H9 (cell line): ENCODE measurements at regions not wholly inside any gene's neighbourhood (a gene's known extent, or its start where the extent isn't known, plus 50 kb on each side); places are given as distances from the start of the nearest gene placed in this dataset.

Source experiments
- DNase-seq: peaks from one replicate; pipeline ENCODE4 v3.0.0-alpha.2; 2017
- H2AFZ ChIP-seq: one replicate; pipeline ENCODE4 v1.6.1; 2013; ENCODE audit warnings: mild to moderate bottlenecking, low read length, control low read depth, moderate library complexity
- H2AK5ac ChIP-seq: 2 replicates; pipeline ENCODE4 v1.6.1; 2013; ENCODE audit warnings: low read length, control low read depth, mixed read lengths; ENCODE audit not compliant: insufficient read length
- H2BK120ac ChIP-seq: one replicate; pipeline ENCODE4 v1.6.1; 2013; ENCODE audit warnings: low read depth, mild to moderate bottlenecking, low read length, control low read depth, inconsistent platforms; ENCODE audit not compliant: poor library complexity, severe bottlenecking
- H2BK12ac ChIP-seq: 2 replicates; pipeline ENCODE4 v1.6.1; 2013; ENCODE audit warnings: low read length, control low read depth, mixed read lengths, low read depth; ENCODE audit not compliant: insufficient read length
- H2BK15ac ChIP-seq: 2 replicates; pipeline ENCODE4 v1.6.1; 2013; ENCODE audit warnings: low read depth, low read length, control low read depth
- H2BK20ac ChIP-seq: one replicate; pipeline ENCODE4 v1.6.1; 2013; ENCODE audit warnings: low read depth, mild to moderate bottlenecking, low read length, control low read depth, inconsistent platforms; ENCODE audit not compliant: poor library complexity, severe bottlenecking
- H2BK5ac ChIP-seq: 2 replicates; pipeline ENCODE4 v1.6.1; 2013; ENCODE audit warnings: low read length, control low read depth, mixed read lengths; ENCODE audit not compliant: insufficient read length
- H3K14ac ChIP-seq: 2 replicates; pipeline ENCODE4 v1.6.1; 2013; ENCODE audit warnings: low read length, control low read depth; ENCODE audit not compliant: insufficient read depth
- H3K18ac ChIP-seq: 2 replicates; pipeline ENCODE4 v1.6.1; 2013; ENCODE audit warnings: low read depth, mild to moderate bottlenecking, mixed read lengths, low read length, control low read depth; ENCODE audit not compliant: insufficient read length
- H3K23ac ChIP-seq: 2 replicates; pipeline ENCODE4 v1.6.1; 2013; ENCODE audit warnings: low read length, control low read depth, mixed read lengths, low read depth; ENCODE audit not compliant: insufficient read length
- H3K23me2 ChIP-seq: 2 replicates; pipeline ENCODE4 v1.6.1; 2013; ENCODE audit warnings: low read depth, mild to moderate bottlenecking, mixed read lengths, low read length, control low read depth; ENCODE audit not compliant: insufficient read length, poor library complexity, severe bottlenecking
- H3K27ac ChIP-seq: 2 replicates; pipeline ENCODE4 v1.5.1; 2013; ENCODE audit warnings: low read length, control low read depth, mixed read lengths, low read depth; ENCODE audit not compliant: insufficient read length
- H3K27me3 ChIP-seq: 2 replicates; pipeline ENCODE4 v1.6.1; 2013; ENCODE audit warnings: low read length, control low read depth, inconsistent platforms; ENCODE audit not compliant: insufficient read depth
- H3K4ac ChIP-seq: 2 replicates; pipeline ENCODE4 v1.6.1; 2013; ENCODE audit warnings: low read depth, mild to moderate bottlenecking, control low read depth, inconsistent platforms, low read length, moderate library complexity
- H3K4me1 ChIP-seq: 2 replicates; pipeline ENCODE4 v1.6.1; 2013; ENCODE audit warnings: low read length, control low read depth, inconsistent platforms; ENCODE audit not compliant: insufficient read depth
- H3K4me2 ChIP-seq: 2 replicates; pipeline ENCODE4 v1.6.1; 2013; ENCODE audit warnings: low read length, control low read depth, mixed read lengths; ENCODE audit not compliant: insufficient read length, insufficient read depth
- H3K56ac ChIP-seq: 2 replicates; pipeline ENCODE4 v1.6.1; 2013; ENCODE audit warnings: low read depth, mild to moderate bottlenecking, mixed read lengths, low read length, control low read depth; ENCODE audit not compliant: insufficient read length
- H3K79me1 ChIP-seq: 2 replicates; pipeline ENCODE4 v1.6.1; 2013; ENCODE audit warnings: low read depth, mild to moderate bottlenecking, moderate library complexity, low read length, control low read depth, inconsistent platforms; ENCODE audit not compliant: insufficient read depth, poor library complexity, severe bottlenecking
- H3K79me2 ChIP-seq: 2 replicates; pipeline ENCODE4 v1.6.1; 2013; ENCODE audit warnings: low read length, control low read depth, inconsistent platforms; ENCODE audit not compliant: insufficient read depth
- H3K9ac ChIP-seq: 2 replicates; pipeline ENCODE4 v1.6.1; 2013; ENCODE audit warnings: low read length, control low read depth, mixed read lengths; ENCODE audit not compliant: insufficient read length; ENCODE audit errors: extremely low read depth
- H3K9me3 ChIP-seq: one replicate; pipeline ENCODE4 v1.6.1; 2013; ENCODE audit warnings: low read depth, low read length, inconsistent platforms; ENCODE audit not compliant: control insufficient read depth
- H3T11ph ChIP-seq: one replicate; pipeline ENCODE4 v1.6.1; 2013; ENCODE audit warnings: mild to moderate bottlenecking, low read length, control low read depth, inconsistent platforms
- H4K20me1 ChIP-seq: one replicate; pipeline ENCODE4 v1.6.1; 2013; ENCODE audit not compliant: control insufficient read depth, insufficient read length, insufficient read depth
- H4K5ac ChIP-seq: 2 replicates; pipeline ENCODE4 v1.6.1; 2013; ENCODE audit warnings: low read depth, mild to moderate bottlenecking, mixed read lengths, low read length, control low read depth; ENCODE audit not compliant: insufficient read length
- H4K8ac ChIP-seq: replicated peaks from 2 replicates; pipeline ENCODE4 v1.6.1; 2013; ENCODE audit warnings: low read length, control low read depth, mixed read lengths, low read depth; ENCODE audit not compliant: insufficient read length
- H4K91ac ChIP-seq: 2 replicates; pipeline ENCODE4 v1.6.1; 2013; ENCODE audit warnings: low read depth, mild to moderate bottlenecking, moderate library complexity, mixed read lengths, low read length, control low read depth; ENCODE audit not compliant: insufficient read length
- H3K27ac Mint-ChIP-seq, 3 experiments: 2 replicates in 2 of 3; 3 replicates in 1 of 3; pipeline ENCODE4 v1.8.0; 2020 to 2021; ENCODE audit warnings: mixed read lengths in 3 of 3, mild to moderate bottlenecking in 1 of 3, moderate library complexity in 1 of 3
- H3K27me3 Mint-ChIP-seq: 2 replicates; pipeline ENCODE4 v1.8.0; 2021; ENCODE audit warnings: low read depth, mild to moderate bottlenecking, moderate library complexity, mixed read lengths
- H3K36me3 Mint-ChIP-seq, 3 experiments: 2 replicates in 2 of 3; 3 replicates in 1 of 3; pipeline ENCODE4 v1.8.0; 2020 to 2021; ENCODE audit warnings: low read depth in 3 of 3, mixed read lengths in 3 of 3; ENCODE audit not compliant: insufficient read depth in 1 of 3
- H3K4me1 Mint-ChIP-seq, 2 experiments: 2 replicates each; pipeline ENCODE4 v1.8.0; 2020; ENCODE audit warnings: mixed read lengths in 2 of 2
- H3K4me3 Mint-ChIP-seq, 2 experiments: 2 replicates in 1 of 2; 3 replicates in 1 of 2; pipeline ENCODE4 v1.8.0; 2020 to 2021; ENCODE audit warnings: mild to moderate bottlenecking in 2 of 2, mixed read lengths in 2 of 2, moderate library complexity in 1 of 2
- H3K9me3 Mint-ChIP-seq, 2 experiments: 2 replicates in 1 of 2; 3 replicates in 1 of 2; pipeline ENCODE4 v1.8.0; 2020; ENCODE audit warnings: mild to moderate bottlenecking in 2 of 2, mixed read lengths in 2 of 2, moderate library complexity in 1 of 2
- CTCF ChIP-seq: fragments of 200-600 bp; sonication (generic); conservative IDR thresholded peaks from 3 replicates; pipeline ENCODE4 v1.8.0; 2021; ENCODE audit warnings: antibody characterized with exemption, mild to moderate bottlenecking
- WGBS: extraction: QIAGEN DNeasy Blood & Tissue Kit; methylation state at CpG from one replicate; pipeline ENCODE4 v1.1.7; 2013; ENCODE audit warnings: missing lambda C conversion rate, low lambda C conversion rate, mixed read lengths; ENCODE audit not compliant: insufficient read length; ENCODE audit errors: extremely low coverage; 5-methylcytosine and 5-hydroxymethylcytosine counted together

DNA sequence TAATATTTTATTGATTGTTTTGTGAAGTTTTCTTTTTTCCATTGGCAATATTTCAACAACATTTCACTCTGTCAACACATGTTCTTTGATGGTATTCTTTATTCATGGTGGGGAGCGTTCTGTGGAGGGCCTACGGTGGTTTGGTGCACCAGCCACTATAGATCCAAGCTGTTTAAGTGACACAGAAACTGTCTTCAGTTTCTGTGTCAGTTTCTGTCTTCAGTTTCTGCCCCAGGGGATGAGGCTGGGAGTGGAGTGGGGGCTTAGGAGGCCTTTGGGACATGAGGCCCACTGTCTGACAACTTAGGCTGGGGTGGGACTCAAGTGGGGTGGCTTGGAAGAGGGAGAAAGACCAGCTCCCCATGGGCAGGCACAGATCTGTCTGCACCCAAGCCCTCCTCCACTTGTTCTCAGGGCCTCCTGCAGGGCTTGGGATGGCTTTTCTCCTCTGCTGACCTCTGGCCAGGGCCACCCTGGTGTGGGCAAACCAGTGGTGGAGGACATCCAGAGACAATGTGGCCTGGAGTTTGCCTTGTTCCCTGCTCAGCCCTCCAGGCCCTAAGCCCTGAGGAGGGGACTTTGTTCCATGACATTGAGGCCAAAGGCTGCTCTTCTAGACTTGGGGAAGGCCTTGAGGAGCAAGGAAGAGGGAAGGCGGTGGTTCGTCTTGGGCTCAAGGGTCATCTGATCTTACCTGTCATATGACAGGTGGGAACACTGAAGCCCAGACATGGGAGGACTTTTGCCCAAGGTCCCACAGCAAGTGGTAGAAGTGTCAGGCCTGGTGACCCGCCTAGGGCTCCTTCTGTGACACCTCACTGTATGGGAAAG is 60.3 kb upstream of the SMAD6 start:
- Histone ChIP-seq H4K20me1 (no peaks in the 10 kb centered on the region), H3K79me1 (no peaks in the 10 kb centered on the region), H4K91ac (no peak overlapping the region), H2BK15ac (no peak overlapping the region), H3K4me2 (no peak overlapping the region), H3K27me3 (no peaks in the 10 kb centered on the region), H2AK5ac (no peak overlapping the region), H2BK120ac (no peak overlapping the region), H3K4me1 (no peaks in the 10 kb centered on the region), H2BK12ac (no peak overlapping the region), H3K79me2 (no peaks in the 10 kb centered on the region), H2AFZ (no peak overlapping the region), H4K8ac (no peak overlapping the region), H3K27ac (no peak overlapping the region), H3K14ac (no peak overlapping the region), H3K56ac (no peak overlapping the region), H2BK20ac (no peak overlapping the region), H3K9ac (no peak overlapping the region), H4K5ac (no peak overlapping the region), H3K23ac (no peak overlapping the region), H3T11ph (no peak overlapping the region), H2BK5ac (no peak overlapping the region), H3K18ac (no peak overlapping the region), H3K4ac (no peak overlapping the region), H3K9me3 (no peaks in the 10 kb centered on the region), H3K23me2 (no peaks in the 10 kb centered on the region)
- H3K27me3 Mint-ChIP-seq, result no peaks in the 10 kb centered on the region; the same call in none of the 2 replicates
- no peak for TF ChIP-seq CTCF
- H3K36me3 Mint-ChIP-seq, result no peaks in the 10 kb centered on the region
- WGBS, result no CpG with 5 or more reads among the region's 5 CpGs
- no peak overlapping the region for H3K4me3 Mint-ChIP-seq
- H3K4me1 Mint-ChIP-seq, result peaks cover 11 to 25% of the 10 kb centered on the region in 2 experiments
- no peaks in the 10 kb centered on the region for H3K9me3 Mint-ChIP-seq
- no peak overlapping the region for H3K27ac Mint-ChIP-seq
- DNase-seq, result no peak
